ENCODE measurements at regions not wholly inside any gene's neighbourhood (a gene's known extent, or its start where the extent isn't known, plus 50 kb on each side); places are given as distances from the start of the nearest gene placed in this dataset.

- no TSS peak for BruUV-seq (replicated peaks)
- FAIRE-seq, result no peak
- intact Hi-C loops (cut with micrococcal nuclease; ENCODE audit: unreplicated experiment), result no loop called here
- no peak for DNase-seq (ENCODE audit: low spot score)
- no peaks in the 10 kb centered on the region for H4K20me1 ChIP-seq (ENCODE audit: insufficient read depth, low read length)
- H3K4me2 ChIP-seq (ENCODE audit: low read depth, low read length), result no peak overlapping the region
- in situ Hi-C loops (cut with HindIII; ENCODE audit: extremely low pct_ligation_motif_present, low pct_unique_long_range_greater_than_20kb), result no loop called here
- no peaks in the 10 kb centered on the region for H3K9me3 ChIP-seq (ENCODE audit: low read length)
- no peak overlapping the region for H3K4me3 ChIP-seq (replicated peaks in 1 of 3; ENCODE audit: insufficient read depth in 1 of 3, low read depth in 2 of 3, low read length in 3 of 3)
- no peak for ATAC-seq
- no peak overlapping the region for H3K9ac ChIP-seq (ENCODE audit: insufficient read depth, low read depth, low read length)
- H3K4me1 ChIP-seq (ENCODE audit: insufficient read depth, low read length), result no peaks in the 10 kb centered on the region
- no peaks in the 10 kb centered on the region for H3K27me3 ChIP-seq (ENCODE audit: control insufficient read depth in 1 of 2, insufficient read depth in 2 of 2, low read length in 2 of 2)
- no peak overlapping the region for H3K27ac ChIP-seq (ENCODE audit: extremely low read length, insufficient read depth, low read length)
- H3K79me2 ChIP-seq (ENCODE audit: insufficient read depth, low read length), result no peaks in the 10 kb centered on the region
- ChIA-PET POLR2A (no interaction called here), CTCF (ENCODE audit: low intra/inter-chr PET ratio, low total read pairs) (no interaction called here)
- no peaks in the 10 kb centered on the region for H3K36me3 ChIP-seq (replicated peaks in 1 of 2; ENCODE audit: control insufficient read depth in 1 of 2, insufficient read depth in 2 of 2, low read length in 2 of 2)
- no peak overlapping the region for H2AFZ ChIP-seq (ENCODE audit: low read length)
- 9% methylated on average over 6 of the region's 6 CpGs for WGBS (ENCODE audit: low lambda C conversion rate)
- TF ChIP-seq SRSF4 (IDR thresholded peaks at IDR 0.05; ENCODE audit: low read depth, low read length, poor library complexity, severe bottlenecking), result no peak
- no peak for TF ChIP-seq TRIM24 (CRISPR knock-in tag; IDR thresholded peaks at IDR 0.05)
- TF ChIP-seq, protein P1, sequence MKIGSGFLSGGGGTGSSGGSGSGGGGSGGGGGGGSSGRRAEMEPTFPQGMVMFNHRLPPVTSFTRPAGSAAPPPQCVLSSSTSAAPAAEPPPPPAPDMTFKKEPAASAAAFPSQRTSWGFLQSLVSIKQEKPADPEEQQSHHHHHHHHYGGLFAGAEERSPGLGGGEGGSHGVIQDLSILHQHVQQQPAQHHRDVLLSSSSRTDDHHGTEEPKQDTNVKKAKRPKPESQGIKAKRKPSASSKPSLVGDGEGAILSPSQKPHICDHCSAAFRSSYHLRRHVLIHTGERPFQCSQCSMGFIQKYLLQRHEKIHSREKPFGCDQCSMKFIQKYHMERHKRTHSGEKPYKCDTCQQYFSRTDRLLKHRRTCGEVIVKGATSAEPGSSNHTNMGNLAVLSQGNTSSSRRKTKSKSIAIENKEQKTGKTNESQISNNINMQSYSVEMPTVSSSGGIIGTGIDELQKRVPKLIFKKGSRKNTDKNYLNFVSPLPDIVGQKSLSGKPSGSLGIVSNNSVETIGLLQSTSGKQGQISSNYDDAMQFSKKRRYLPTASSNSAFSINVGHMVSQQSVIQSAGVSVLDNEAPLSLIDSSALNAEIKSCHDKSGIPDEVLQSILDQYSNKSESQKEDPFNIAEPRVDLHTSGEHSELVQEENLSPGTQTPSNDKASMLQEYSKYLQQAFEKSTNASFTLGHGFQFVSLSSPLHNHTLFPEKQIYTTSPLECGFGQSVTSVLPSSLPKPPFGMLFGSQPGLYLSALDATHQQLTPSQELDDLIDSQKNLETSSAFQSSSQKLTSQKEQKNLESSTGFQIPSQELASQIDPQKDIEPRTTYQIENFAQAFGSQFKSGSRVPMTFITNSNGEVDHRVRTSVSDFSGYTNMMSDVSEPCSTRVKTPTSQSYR (CRISPR knock-in tag; IDR thresholded peaks at IDR 0.05; ENCODE audit: borderline replicate concordance), result no peak
- TF ChIP-seq, protein P2, sequence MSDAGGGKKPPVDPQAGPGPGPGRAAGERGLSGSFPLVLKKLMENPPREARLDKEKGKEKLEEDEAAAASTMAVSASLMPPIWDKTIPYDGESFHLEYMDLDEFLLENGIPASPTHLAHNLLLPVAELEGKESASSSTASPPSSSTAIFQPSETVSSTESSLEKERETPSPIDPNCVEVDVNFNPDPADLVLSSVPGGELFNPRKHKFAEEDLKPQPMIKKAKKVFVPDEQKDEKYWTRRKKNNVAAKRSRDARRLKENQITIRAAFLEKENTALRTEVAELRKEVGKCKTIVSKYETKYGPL (CRISPR knock-in tag; IDR thresholded peaks at IDR 0.05), result no peak
- no peak for TF ChIP-seq ZNF550 (CRISPR knock-in tag; IDR thresholded peaks at IDR 0.05; ENCODE audit: borderline replicate concordance)
- TF ChIP-seq ETV5 (CRISPR knock-in tag; IDR thresholded peaks at IDR 0.05; ENCODE audit: borderline replicate concordance), result no peak
- TF ChIP-seq PLRG1 (conservative IDR thresholded peaks at IDR 0.05), result no peak
- TF ChIP-seq MBD4 (IDR thresholded peaks at IDR 0.05; ENCODE audit: borderline replicate concordance, low read length), result no peak
- TF ChIP-seq ZNF563 (CRISPR knock-in tag; IDR thresholded peaks at IDR 0.05), result no peak
- TF ChIP-seq LBX2 (CRISPR knock-in tag; IDR thresholded peaks at IDR 0.05; ENCODE audit: borderline replicate concordance), result no peak
- TF ChIP-seq TBX3 (IDR thresholded peaks at IDR 0.05; ENCODE audit: borderline replicate concordance), result no peak
- TF ChIP-seq, protein P3, sequence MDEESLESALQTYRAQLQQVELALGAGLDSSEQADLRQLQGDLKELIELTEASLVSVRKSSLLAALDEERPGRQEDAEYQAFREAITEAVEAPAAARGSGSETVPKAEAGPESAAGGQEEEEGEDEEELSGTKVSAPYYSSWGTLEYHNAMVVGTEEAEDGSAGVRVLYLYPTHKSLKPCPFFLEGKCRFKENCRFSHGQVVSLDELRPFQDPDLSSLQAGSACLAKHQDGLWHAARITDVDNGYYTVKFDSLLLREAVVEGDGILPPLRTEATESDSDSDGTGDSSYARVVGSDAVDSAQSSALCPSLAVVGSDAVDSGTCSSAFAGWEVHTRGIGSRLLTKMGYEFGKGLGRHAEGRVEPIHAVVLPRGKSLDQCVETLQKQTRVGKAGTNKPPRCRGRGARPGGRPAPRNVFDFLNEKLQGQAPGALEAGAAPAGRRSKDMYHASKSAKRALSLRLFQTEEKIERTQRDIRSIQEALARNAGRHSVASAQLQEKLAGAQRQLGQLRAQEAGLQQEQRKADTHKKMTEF (CRISPR knock-in tag; IDR thresholded peaks at IDR 0.05), result no peak
- no peak for TF ChIP-seq ZNF558 (CRISPR knock-in tag; IDR thresholded peaks at IDR 0.05; ENCODE audit: borderline replicate concordance)
Measured at GRCh38 chr2:193793914-193794313, 1599.2 kb upstream of the TMEFF2 start.
